Central memory CD8-positive, alpha-beta T cell (primary cell): ENCODE measurements at regions not wholly inside any gene's neighbourhood (a gene's known extent, or its start where the extent isn't known, plus 50 kb on each side); places are given as distances from the start of the nearest gene placed in this dataset.
"Not testable (repeated sequence)": the region's sequence is repeated elsewhere in the genome, so short reads cannot be mapped to it uniquely, and the experiment has no call there.

Experiments
- ATAC-seq: fragments of 150-1000 bp; cut with Tn5 transposase; replicated peaks from 2 replicates; pipeline ENCODE4 v1.10.0; 2022; ENCODE audit warnings: mild to moderate bottlenecking, moderate FRiP score, moderate number of reproducible peaks; ENCODE audit not compliant: poor library complexity, severe bottlenecking; ENCODE audit errors: extremely low read depth
- DNase-seq, 2 donors: peaks; one replicate each; pipeline ENCODE4 v3.0.0; 2021; ENCODE audit warnings: low spot score in 2 of 2
- H3K27ac Mint-ChIP-seq: one replicate; pipeline ENCODE4 v1.8.0; 2022; ENCODE audit warnings: low read depth, mild to moderate bottlenecking, moderate library complexity, mixed read lengths
- H3K27me3 Mint-ChIP-seq: one replicate; pipeline ENCODE4 v1.8.0; 2022; ENCODE audit warnings: mixed read lengths
- H3K36me3 Mint-ChIP-seq: one replicate; pipeline ENCODE4 v1.8.0; 2022; ENCODE audit warnings: mild to moderate bottlenecking, moderate library complexity, mixed read lengths; ENCODE audit not compliant: insufficient read depth
- H3K4me1 Mint-ChIP-seq: one replicate; pipeline ENCODE4 v1.8.0; 2022; ENCODE audit warnings: mixed read lengths
- H3K4me3 Mint-ChIP-seq: one replicate; pipeline ENCODE4 v1.8.0; 2022; ENCODE audit warnings: mild to moderate bottlenecking, moderate library complexity, mixed read lengths
- H3K9me3 Mint-ChIP-seq: one replicate; pipeline ENCODE4 v1.8.0; 2022; ENCODE audit warnings: mixed read lengths

DNA sequence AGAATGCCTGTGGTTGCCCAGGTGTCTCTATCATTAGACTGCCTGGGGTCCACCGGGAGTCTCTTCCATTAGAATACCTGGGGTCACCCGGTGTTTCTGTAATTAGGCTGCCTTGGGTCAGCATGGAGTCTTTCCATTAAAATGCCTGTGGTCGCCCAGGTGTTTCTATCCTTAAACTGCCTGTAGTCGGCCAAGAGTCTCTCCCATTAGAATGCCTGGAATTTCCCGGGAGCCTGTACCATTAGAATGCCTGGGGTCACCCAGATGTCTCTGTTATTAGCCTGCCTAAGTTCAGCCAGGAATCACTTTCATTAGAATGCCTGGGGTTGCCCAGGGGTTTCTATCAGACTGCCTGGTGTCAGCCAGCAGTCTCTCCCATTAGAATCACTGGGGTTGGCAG lies 1492.8 kb downstream of the UQCRFS1 start:
- H3K4me3 Mint-ChIP-seq: no peak overlapping the region
- H3K27me3 Mint-ChIP-seq: no peaks in the 10 kb centered on the region
- DNase-seq (no peak), ATAC-seq (no peak)
- no peaks in the 10 kb centered on the region for H3K4me1 Mint-ChIP-seq
- no peaks in the 10 kb centered on the region for H3K36me3 Mint-ChIP-seq
- no peak overlapping the region for H3K27ac Mint-ChIP-seq
- peaks cover 17% of the 10 kb centered on the region for H3K9me3 Mint-ChIP-seq

DNA sequence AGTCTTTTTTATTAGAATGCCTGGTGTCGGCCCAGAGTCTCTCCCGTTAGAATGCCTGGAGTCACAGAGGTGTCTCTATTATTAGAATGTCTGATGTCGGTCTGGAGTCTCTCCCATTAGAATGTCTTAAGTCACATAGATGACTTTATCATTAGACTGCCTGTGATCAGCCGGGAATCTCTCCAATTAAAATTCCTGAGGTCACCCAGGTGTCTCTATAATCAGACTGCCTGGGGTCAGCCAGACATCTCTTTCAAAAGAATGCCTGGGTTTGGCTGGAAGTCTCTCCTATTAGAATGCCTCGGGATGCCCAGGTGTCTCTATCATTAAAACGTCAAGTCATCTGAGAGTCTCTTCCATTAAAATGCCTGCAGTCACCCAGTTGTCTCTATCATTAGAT lies 1493.9 kb downstream of the UQCRFS1 start:
- Mint-ChIP-seq H3K4me1 (no peaks in the 10 kb centered on the region), H3K27me3 (no peaks in the 10 kb centered on the region), H3K36me3 (no peaks in the 10 kb centered on the region), H3K27ac (no peak overlapping the region), H3K4me3 (no peak overlapping the region), H3K9me3 (peaks cover 17% of the 10 kb centered on the region)
- ATAC-seq (no peak), DNase-seq (no peak)

GRCh38 chr19:27718234-27718633 lies 1494.7 kb downstream of the UQCRFS1 start:
- Mint-ChIP-seq H3K4me3 (no peak overlapping the region), H3K27ac (no peak overlapping the region), H3K9me3 (peaks cover 17% of the 10 kb centered on the region), H3K27me3 (no peaks in the 10 kb centered on the region), H3K4me1 (no peaks in the 10 kb centered on the region), H3K36me3 (no peaks in the 10 kb centered on the region)
- DNase-seq: no peak
- ATAC-seq: no peak

- no peak overlapping the region for H3K27ac Mint-ChIP-seq
- DNase-seq: no peak
- H3K4me3 Mint-ChIP-seq: no peak overlapping the region
These were observed 1495.1 kb downstream of the UQCRFS1 start for GRCh38 chr19:27717825-27718224.

DNA sequence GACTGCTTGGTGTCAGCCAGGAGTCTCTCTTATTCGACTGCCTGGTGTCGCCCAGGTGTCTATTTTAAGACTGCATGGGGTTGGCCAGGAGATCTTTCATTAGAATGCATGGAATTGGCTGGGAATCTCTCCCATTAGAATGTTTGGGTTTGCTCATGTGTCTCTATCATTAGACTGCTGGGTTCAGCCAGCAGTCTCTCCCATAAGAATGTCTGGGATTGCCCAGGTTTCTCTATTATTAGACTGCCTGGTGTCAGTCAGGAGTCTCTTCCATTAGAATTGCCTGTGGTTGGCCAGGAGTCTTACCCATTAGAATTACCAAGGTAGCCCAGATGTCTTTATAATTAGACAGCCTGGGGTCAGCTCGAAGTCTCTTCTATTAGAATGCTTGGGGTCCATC lies 1496.0 kb downstream of the UQCRFS1 start:
- ATAC-seq (no peak), DNase-seq (no peak)
- H3K27ac Mint-ChIP-seq: no peak overlapping the region
- H3K4me1 Mint-ChIP-seq: no peaks in the 10 kb centered on the region
- H3K4me3 Mint-ChIP-seq: no peak overlapping the region
- no peaks in the 10 kb centered on the region for H3K36me3 Mint-ChIP-seq
- H3K27me3 Mint-ChIP-seq: no peaks in the 10 kb centered on the region
- peaks cover 23% of the 10 kb centered on the region for H3K9me3 Mint-ChIP-seq

More at GRCh38 chr19:27717825-27718224, 1495.1 kb downstream of the UQCRFS1 start:
- H3K36me3 Mint-ChIP-seq: no peaks in the 10 kb centered on the region
- H3K27me3 Mint-ChIP-seq: no peaks in the 10 kb centered on the region
- ATAC-seq: no peak
- H3K4me1 Mint-ChIP-seq: no peaks in the 10 kb centered on the region
- peaks cover 17% of the 10 kb centered on the region for H3K9me3 Mint-ChIP-seq

GRCh38 chr19:27714857-27715256 lies 1498.1 kb downstream of the UQCRFS1 start:
- Mint-ChIP-seq H3K27me3 (no peaks in the 10 kb centered on the region), H3K4me3 (no peak overlapping the region), H3K4me1 (no peaks in the 10 kb centered on the region), H3K9me3 (peaks cover 22% of the 10 kb centered on the region), H3K36me3 (no peaks in the 10 kb centered on the region), H3K27ac (no peak overlapping the region)
- no peak for DNase-seq
- ATAC-seq: no peak

GRCh38 chr19:27709496-27709895 lies 1503.5 kb downstream of the UQCRFS1 start:
- DNase-seq (no peak), ATAC-seq (no peak)
- Mint-ChIP-seq H3K4me1 (no peaks in the 10 kb centered on the region), H3K9me3 (peaks cover 17% of the 10 kb centered on the region), H3K4me3 (no peak overlapping the region), H3K27ac (no peak overlapping the region), H3K36me3 (no peaks in the 10 kb centered on the region), H3K27me3 (no peaks in the 10 kb centered on the region)

DNA sequence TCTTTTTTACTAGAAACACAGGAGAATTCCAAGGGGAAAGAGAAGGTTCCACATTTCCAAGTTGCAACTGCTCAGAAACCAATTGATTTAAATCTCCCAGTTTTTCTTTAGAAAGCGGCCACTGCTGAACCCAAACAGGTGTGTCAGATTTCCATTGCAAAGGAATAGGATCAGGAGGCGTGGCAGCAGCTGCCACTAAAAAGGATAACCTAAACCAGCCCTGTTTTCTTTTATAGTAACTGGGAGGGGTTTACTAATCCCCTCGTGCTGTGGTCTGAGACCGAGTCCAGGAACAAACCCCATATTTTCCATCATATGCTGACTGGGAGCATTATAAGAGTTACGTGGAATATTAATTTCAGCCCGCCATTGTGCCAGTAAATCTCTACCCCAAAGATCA lies 1504.0 kb downstream of the UQCRFS1 start:
- not testable (repeated sequence) for H3K36me3 Mint-ChIP-seq, H3K27me3 Mint-ChIP-seq, H3K4me1 Mint-ChIP-seq, H3K27ac Mint-ChIP-seq, H3K4me3 Mint-ChIP-seq, DNase-seq, ATAC-seq
- H3K9me3 Mint-ChIP-seq: peaks cover 17% of the 10 kb centered on the region

DNA sequence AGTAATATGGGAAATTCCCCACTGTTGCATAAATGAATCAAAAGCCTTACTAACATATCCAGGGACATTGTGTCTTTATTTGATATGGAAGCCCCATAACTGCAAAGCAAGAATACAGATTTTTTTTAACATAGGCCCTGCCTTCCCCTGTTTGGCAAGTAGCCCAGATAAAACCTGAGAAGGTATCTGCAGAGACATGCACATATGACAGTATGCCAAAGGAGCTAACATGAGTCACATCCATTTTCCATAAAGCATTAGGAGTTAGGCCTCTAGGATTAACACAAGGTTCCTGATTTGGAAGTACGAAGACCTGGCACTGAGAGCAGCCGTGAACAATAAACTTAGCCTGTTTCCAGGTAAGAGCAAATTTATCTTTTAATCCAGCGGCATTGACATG lies 1505.9 kb downstream of the UQCRFS1 start:
- not testable (repeated sequence) for H3K27ac Mint-ChIP-seq, H3K27me3 Mint-ChIP-seq, H3K4me3 Mint-ChIP-seq, DNase-seq, H3K36me3 Mint-ChIP-seq, ATAC-seq, H3K4me1 Mint-ChIP-seq
- peaks cover 13% of the 10 kb centered on the region for H3K9me3 Mint-ChIP-seq

DNA sequence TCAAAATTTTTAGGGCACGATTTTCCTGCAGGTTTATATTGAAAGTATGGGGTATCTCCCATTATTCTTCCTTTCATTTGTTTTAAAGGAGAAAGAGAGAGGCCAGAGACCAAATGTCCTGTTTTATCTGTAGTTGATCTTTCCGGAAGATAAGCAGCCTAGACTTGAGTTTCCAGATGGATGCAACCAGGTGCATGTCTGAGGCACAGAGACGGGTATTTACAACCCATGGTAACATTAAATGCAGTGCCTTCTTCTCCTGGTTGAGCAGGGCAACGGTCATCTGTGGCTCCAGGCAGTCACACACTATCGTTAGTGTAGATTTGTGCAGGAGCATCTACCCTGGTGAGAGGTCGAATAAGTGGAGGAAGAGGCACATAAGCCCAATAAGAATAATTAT lies 1507.1 kb downstream of the UQCRFS1 start:
- no peak overlapping the region for H3K4me3 Mint-ChIP-seq
- no peaks in the 10 kb centered on the region for H3K27me3 Mint-ChIP-seq

GRCh38 chr19:27694361-27695055 lies 1518.4 kb downstream of the UQCRFS1 start:
- H3K4me3 Mint-ChIP-seq: no peak overlapping the region
- no peaks in the 10 kb centered on the region for H3K27me3 Mint-ChIP-seq

More for the DNA sequence above, 1507.1 kb downstream of the UQCRFS1 start:
- Mint-ChIP-seq H3K36me3 (no peaks in the 10 kb centered on the region), H3K9me3 (peaks cover 6% of the 10 kb centered on the region), H3K4me1 (no peaks in the 10 kb centered on the region), H3K27ac (no peak overlapping the region)
- ATAC-seq (no peak), DNase-seq (no peak)

GRCh38 chr19:27691991-27692390 lies 1521.0 kb downstream of the UQCRFS1 start:
- Mint-ChIP-seq H3K9me3 (peaks cover 30% of the 10 kb centered on the region), H3K4me1 (no peaks in the 10 kb centered on the region), H3K27ac (no peak overlapping the region), H3K27me3 (no peaks in the 10 kb centered on the region), H3K4me3 (no peak overlapping the region), H3K36me3 (no peaks in the 10 kb centered on the region)
- DNase-seq: no peak
- ATAC-seq: no peak

More at GRCh38 chr19:27694361-27695055, 1518.4 kb downstream of the UQCRFS1 start:
- H3K9me3 Mint-ChIP-seq: peaks cover 43% of the 10 kb centered on the region
- H3K27ac Mint-ChIP-seq: no peak overlapping the region
- no peak for ATAC-seq
- H3K4me1 Mint-ChIP-seq: no peaks in the 10 kb centered on the region
- no peak for DNase-seq
- no peaks in the 10 kb centered on the region for H3K36me3 Mint-ChIP-seq

DNA sequence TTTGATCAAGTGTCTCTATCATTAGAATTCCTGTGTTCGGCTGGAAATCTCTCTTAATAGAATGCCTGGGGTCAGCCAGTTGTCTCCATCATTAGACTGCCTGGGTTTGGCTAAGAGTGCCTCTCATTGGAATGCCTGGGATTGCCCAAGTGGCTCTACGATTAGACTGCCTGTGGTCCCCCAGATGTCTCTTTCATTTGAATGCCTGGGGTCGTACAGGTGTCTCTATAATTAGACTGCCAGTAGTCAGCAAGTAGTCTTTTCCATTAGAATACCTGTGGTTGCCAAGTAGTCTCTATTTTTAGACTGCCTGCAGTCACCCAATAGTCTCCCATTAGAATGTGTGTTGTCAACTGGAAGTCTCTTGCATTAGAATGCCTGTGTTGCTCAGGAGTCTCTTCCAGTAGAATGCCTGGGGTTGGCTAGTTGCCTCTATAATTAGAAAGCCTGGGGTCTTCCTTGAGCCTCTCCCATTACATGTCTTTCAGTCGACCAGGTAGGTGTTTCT lies 1523.2 kb downstream of the UQCRFS1 start:
- Mint-ChIP-seq H3K27me3 (no peaks in the 10 kb centered on the region), H3K9me3 (peaks cover 29% of the 10 kb centered on the region)
- DNase-seq: no peak

More for the DNA sequence above, 1523.2 kb downstream of the UQCRFS1 start:
- H3K4me1 Mint-ChIP-seq: no peaks in the 10 kb centered on the region
- H3K4me3 Mint-ChIP-seq: no peak overlapping the region
- no peaks in the 10 kb centered on the region for H3K36me3 Mint-ChIP-seq
- no peak overlapping the region for H3K27ac Mint-ChIP-seq
- ATAC-seq: no peak
